Neuronal stem cell (in vitro differentiated cells): ENCODE measurements at regions not wholly inside any gene's neighbourhood (a gene's known extent, or its start where the extent isn't known, plus 50 kb on each side); places are given as distances from the start of the nearest gene placed in this dataset.

Experiments
- DNase-seq: peaks from one replicate; pipeline ENCODE4 v3.0.0-alpha.2; 2013; ENCODE audit warnings: low spot score
- H2AFZ ChIP-seq: one replicate; pipeline ENCODE4 v1.6.1; 2013; ENCODE audit warnings: mild to moderate bottlenecking, low read length, inconsistent platforms
- H2AK5ac ChIP-seq: 2 replicates; pipeline ENCODE4 v1.6.1; 2013; ENCODE audit warnings: low read depth, mild to moderate bottlenecking, inconsistent platforms, low read length, moderate library complexity, mixed read lengths
- H2BK120ac ChIP-seq: 2 replicates; pipeline ENCODE4 v1.6.1; 2013; ENCODE audit warnings: low read depth, mild to moderate bottlenecking, inconsistent platforms, low read length, moderate library complexity, mixed read lengths
- H2BK12ac ChIP-seq: one replicate; pipeline ENCODE4 v1.6.1; 2013; ENCODE audit warnings: low read length, inconsistent platforms
- H2BK15ac ChIP-seq: 2 replicates; pipeline ENCODE4 v1.6.1; 2013; ENCODE audit warnings: mild to moderate bottlenecking, low read length, inconsistent platforms, mixed read lengths
- H2BK5ac ChIP-seq: one replicate; pipeline ENCODE4 v1.6.1; 2013; ENCODE audit warnings: inconsistent platforms, mild to moderate bottlenecking, low read length, moderate library complexity
- H3K14ac ChIP-seq: one replicate; pipeline ENCODE4 v1.6.1; 2013; ENCODE audit warnings: low read length, inconsistent platforms
- H3K18ac ChIP-seq: 2 replicates; pipeline ENCODE4 v1.6.1; 2013; ENCODE audit warnings: low read length, inconsistent platforms
- H3K23ac ChIP-seq: 2 replicates; pipeline ENCODE4 v1.6.1; 2013; ENCODE audit warnings: low read depth, mild to moderate bottlenecking, mixed read lengths, low read length, inconsistent platforms; ENCODE audit not compliant: poor library complexity
- H3K27ac ChIP-seq: replicated peaks from 3 replicates; pipeline ENCODE4 v1.5.1; 2013; ENCODE audit warnings: low read length, inconsistent platforms
- H3K27me3 ChIP-seq, 3 experiments: 2 replicates each; pipeline ENCODE4 v1.6.1; 2013; ENCODE audit warnings: low read length in 3 of 3, mild to moderate bottlenecking in 2 of 3, inconsistent platforms in 1 of 3, low read depth in 1 of 3, mixed read lengths in 1 of 3, moderate library complexity in 1 of 3; ENCODE audit not compliant: control insufficient read depth in 3 of 3, insufficient read depth in 3 of 3
- H3K36me3 ChIP-seq, 2 donors: replicated peaks in 1 of 2; 2 replicates each; pipeline ENCODE4 v1.6.1; 2013; ENCODE audit warnings: low read length in 2 of 2; ENCODE audit not compliant: control insufficient read depth in 2 of 2, insufficient read depth in 2 of 2
- H3K4ac ChIP-seq: 2 replicates; pipeline ENCODE4 v1.6.1; 2013; ENCODE audit warnings: inconsistent platforms, mild to moderate bottlenecking, low read length, moderate library complexity
- H3K4me1 ChIP-seq, 2 donors: 1 replicate in 1 of 2; 2 replicates in 1 of 2; pipeline ENCODE4 v1.6.1; 2013; ENCODE audit warnings: low read length in 2 of 2, low read depth in 1 of 2; ENCODE audit not compliant: control insufficient read depth in 2 of 2, insufficient read depth in 1 of 2
- H3K4me2 ChIP-seq: one replicate; pipeline ENCODE4 v1.6.1; 2013; ENCODE audit warnings: mild to moderate bottlenecking, low read length, inconsistent platforms; ENCODE audit not compliant: insufficient read depth, poor library complexity, severe bottlenecking
- H3K4me3 ChIP-seq, 2 donors: 2 replicates each; pipeline ENCODE4 v1.5.1; 2013; ENCODE audit warnings: low read length in 2 of 2, mild to moderate bottlenecking in 2 of 2, inconsistent platforms in 1 of 2, moderate library complexity in 1 of 2
- H3K79me1 ChIP-seq: one replicate; pipeline ENCODE4 v1.6.1; 2013; ENCODE audit warnings: low read depth, mild to moderate bottlenecking, inconsistent platforms, low read length, moderate library complexity
- H3K9ac ChIP-seq: one replicate; pipeline ENCODE4 v1.6.1; 2013; ENCODE audit warnings: mild to moderate bottlenecking, low read depth, low read length, inconsistent platforms; ENCODE audit not compliant: poor library complexity
- H3K9me3 ChIP-seq, 2 donors: replicated peaks in 1 of 2; 2 replicates each; pipeline versions ENCODE3 to v1.6.1; 2013; ENCODE audit warnings: low read length in 2 of 2, mild to moderate bottlenecking in 2 of 2, inconsistent platforms in 1 of 2, low read depth in 1 of 2, mixed read lengths in 1 of 2, moderate library complexity in 1 of 2; ENCODE audit not compliant: control insufficient read depth in 2 of 2, insufficient read depth in 1 of 2
- H4K8ac ChIP-seq: one replicate; pipeline ENCODE4 v1.6.1; 2013; ENCODE audit warnings: low read depth, mild to moderate bottlenecking, inconsistent platforms, low read length, moderate library complexity
- H4K91ac ChIP-seq: one replicate; pipeline ENCODE4 v1.6.1; 2013; ENCODE audit warnings: low read length, low read depth, mild to moderate bottlenecking, inconsistent platforms; ENCODE audit not compliant: poor library complexity
- WGBS, 2 donors: extraction: QIAGEN DNeasy Blood & Tissue Kit; methylation state at CpG; one replicate each; pipeline ENCODE4 v1.1.7; 2013; ENCODE audit warnings: missing lambda C conversion rate in 2 of 2, mixed read lengths in 1 of 2; ENCODE audit not compliant: insufficient read length in 2 of 2, insufficient replicate concordance in 1 of 2; ENCODE audit errors: extremely low coverage in 2 of 2; 5-methylcytosine and 5-hydroxymethylcytosine counted together

DNA sequence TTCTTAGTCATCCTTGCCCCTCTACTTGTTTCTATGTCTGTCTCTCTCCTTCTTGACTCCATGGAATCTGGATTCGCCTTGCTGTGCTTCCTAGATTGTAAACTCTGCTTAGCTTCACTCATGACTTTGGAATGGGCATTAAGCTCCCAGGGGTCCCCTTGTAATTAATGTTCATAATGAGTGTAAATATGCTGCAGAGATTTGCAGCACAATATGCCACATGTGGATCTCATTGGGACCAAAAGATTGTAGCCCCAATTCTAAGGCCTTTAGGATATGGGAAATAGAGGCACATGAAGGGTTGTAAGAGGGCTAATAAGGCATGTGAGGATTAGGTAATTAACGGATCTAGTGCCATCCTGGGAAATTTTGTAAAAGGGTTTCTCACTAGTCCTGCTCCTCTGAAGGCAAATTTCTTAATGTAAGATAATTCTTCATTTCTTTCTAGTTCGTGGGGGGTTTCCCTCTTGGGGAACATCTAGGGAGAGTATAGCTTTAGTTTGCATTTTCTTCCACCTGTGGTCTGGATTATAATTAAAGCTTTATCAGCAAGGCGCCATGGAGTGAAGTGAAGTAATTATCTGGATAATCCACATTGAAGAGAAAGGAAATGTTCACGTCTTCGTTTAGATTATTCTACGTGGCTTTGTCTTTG lies 659.2 kb upstream of the PLXNA2 start:
- Histone ChIP-seq H3K23ac (no peak overlapping the region), H3K9ac (no peak overlapping the region), H2BK12ac (no peak overlapping the region), H3K18ac (no peak overlapping the region), H3K36me3 (no peaks in the 10 kb centered on the region), H3K4me1 (no peaks in the 10 kb centered on the region), H3K4me2 (no peak overlapping the region), H3K9me3 (no peaks in the 10 kb centered on the region), H3K79me1 (no peaks in the 10 kb centered on the region), H2BK120ac (no peak overlapping the region), H2AK5ac (no peak overlapping the region), H3K4ac (no peak overlapping the region), H3K14ac (no peak overlapping the region), H3K27ac (no peak overlapping the region), H2BK15ac (no peak overlapping the region), H4K8ac (no peak overlapping the region), H3K4me3 (no peak overlapping the region), H4K91ac (no peak overlapping the region), H2AFZ (no peak overlapping the region), H3K27me3 (no peaks in the 10 kb centered on the region), H2BK5ac (no peak overlapping the region)
- no CpG with 5 or more reads among the region's 7 CpGs for WGBS, 2 donors
- no peak for DNase-seq

DNA sequence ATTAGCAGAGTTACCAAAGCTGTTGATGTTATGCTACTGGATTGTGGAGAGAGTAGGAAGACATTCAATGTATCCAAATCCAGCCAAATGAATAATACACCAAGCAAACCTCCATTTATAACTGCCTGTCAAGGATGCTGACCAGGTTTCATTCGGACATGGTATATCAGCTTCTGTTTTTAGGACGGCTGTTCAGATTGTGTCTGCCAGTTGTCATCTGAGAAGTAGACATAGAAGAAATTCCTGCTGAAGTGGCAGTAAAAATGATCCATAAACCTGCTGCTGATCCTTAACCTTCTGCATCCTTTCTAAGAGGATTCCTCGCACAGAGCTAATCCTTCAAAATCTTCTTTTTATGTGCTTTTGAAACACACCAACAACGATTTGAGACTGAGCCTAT lies 663.6 kb upstream of the PLXNA2 start:
- no peak overlapping the region for H3K4ac ChIP-seq
- no peaks in the 10 kb centered on the region for H3K27me3 ChIP-seq
- no peaks in the 10 kb centered on the region for H3K4me1 ChIP-seq
- no peak overlapping the region for H3K18ac ChIP-seq
- no peak overlapping the region for H3K23ac ChIP-seq
- no peak overlapping the region for H3K14ac ChIP-seq
- WGBS, 2 donors, result no CpG with 5 or more reads among the region's 4 CpGs
- no peak overlapping the region for H2BK120ac ChIP-seq
- H4K91ac ChIP-seq, result no peak overlapping the region
- H2AK5ac ChIP-seq, result no peak overlapping the region
- H2BK12ac ChIP-seq, result no peak overlapping the region
- H2AFZ ChIP-seq, result no peak overlapping the region
- H3K36me3 ChIP-seq, result no peaks in the 10 kb centered on the region
- no peaks in the 10 kb centered on the region for H3K9me3 ChIP-seq
- no peak overlapping the region for H2BK5ac ChIP-seq
- no peak overlapping the region for H3K4me2 ChIP-seq
- H3K4me3 ChIP-seq, result no peak overlapping the region
- H2BK15ac ChIP-seq, result no peak overlapping the region
- no peak overlapping the region for H3K27ac ChIP-seq
- H3K9ac ChIP-seq, result no peak overlapping the region
- no peak for DNase-seq
- no peak overlapping the region for H4K8ac ChIP-seq
- no peaks in the 10 kb centered on the region for H3K79me1 ChIP-seq

DNA sequence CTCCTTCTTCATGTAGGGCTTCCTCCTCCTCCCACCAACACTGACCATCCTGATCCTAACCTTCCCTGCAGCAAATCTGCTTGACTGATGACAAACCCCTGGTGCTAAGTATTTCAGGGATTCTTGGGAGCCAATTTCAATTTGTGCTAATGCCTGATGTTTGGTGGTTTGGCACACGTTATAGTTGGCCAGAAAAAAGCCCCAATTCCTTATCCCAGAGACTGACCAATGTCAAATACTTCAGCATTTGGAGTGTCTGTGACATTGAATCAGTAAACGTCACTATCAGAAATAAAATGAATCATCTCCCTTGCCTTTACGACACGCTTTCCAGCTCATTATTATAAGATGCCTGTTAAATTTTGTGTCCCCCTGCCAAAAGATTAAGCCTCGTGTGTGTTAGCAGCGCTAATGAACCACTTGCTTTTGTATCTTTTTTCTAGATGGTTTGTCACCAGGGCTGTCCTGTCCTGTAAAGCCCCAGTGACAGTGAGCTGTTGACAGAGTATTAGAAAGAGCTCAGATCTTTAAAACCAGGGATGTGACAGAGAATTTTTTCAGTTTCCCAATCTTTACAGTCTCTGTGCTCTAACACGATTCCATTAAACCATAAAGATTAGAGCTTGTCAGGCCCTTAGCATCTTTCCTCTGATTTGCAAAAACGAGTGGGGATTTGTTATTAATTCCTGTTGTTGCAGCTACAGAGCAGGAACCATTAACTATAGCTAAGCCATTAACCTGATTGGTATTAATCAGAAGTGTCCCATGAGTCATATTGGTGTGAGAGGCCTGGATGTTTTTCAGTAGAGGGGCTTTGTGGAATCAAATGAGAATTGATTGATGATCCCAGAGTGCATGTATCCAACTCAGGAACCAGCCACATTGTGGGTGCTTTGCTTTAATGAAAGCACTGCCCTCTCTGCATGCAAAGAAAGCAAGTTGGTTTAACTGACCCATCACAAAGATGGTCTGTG lies 665.1 kb upstream of the PLXNA2 start:
- no peak overlapping the region for H3K23ac ChIP-seq
- H3K4me1 ChIP-seq, result no peaks in the 10 kb centered on the region
- no peaks in the 10 kb centered on the region for H3K27me3 ChIP-seq
- H3K4ac ChIP-seq, result no peak overlapping the region
- H3K9ac ChIP-seq, result no peak overlapping the region
- H4K8ac ChIP-seq, result no peak overlapping the region
- H2BK15ac ChIP-seq, result no peak overlapping the region
- no CpG with 5 or more reads among the region's 8 CpGs for WGBS, 2 donors
- no peak for DNase-seq
- H2AFZ ChIP-seq, result no peak overlapping the region
- H4K91ac ChIP-seq, result no peak overlapping the region
- H2BK5ac ChIP-seq, result no peak overlapping the region
- H3K9me3 ChIP-seq, result no peaks in the 10 kb centered on the region
- no peaks in the 10 kb centered on the region for H3K36me3 ChIP-seq
- H3K27ac ChIP-seq, result no peak overlapping the region
- no peak overlapping the region for H2BK12ac ChIP-seq
- no peak overlapping the region for H2AK5ac ChIP-seq
- H3K4me2 ChIP-seq, result no peak overlapping the region
- H3K4me3 ChIP-seq, result no peak overlapping the region
- H3K79me1 ChIP-seq, result no peaks in the 10 kb centered on the region
- no peak overlapping the region for H3K14ac ChIP-seq
- no peak overlapping the region for H3K18ac ChIP-seq
- H2BK120ac ChIP-seq, result no peak overlapping the region

DNA sequence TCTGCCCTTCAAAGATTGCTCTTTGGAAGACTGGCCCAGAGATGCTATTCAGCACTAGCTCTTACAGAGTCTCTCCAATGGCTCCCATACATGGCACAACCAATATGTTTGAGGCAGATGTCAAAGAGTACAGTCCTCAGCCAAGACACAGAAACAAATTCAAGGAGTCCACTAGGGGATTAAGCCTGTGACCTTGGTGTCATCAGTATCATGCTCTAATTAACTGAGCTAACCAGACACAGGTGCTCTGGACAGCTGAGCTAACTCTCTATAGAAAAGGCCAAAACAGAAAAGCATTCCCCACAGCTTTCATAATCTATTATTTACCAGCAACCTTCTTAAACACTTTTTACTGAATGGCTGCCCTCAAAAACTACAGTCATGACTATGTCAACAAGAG lies 666.0 kb upstream of the PLXNA2 start:
- Histone ChIP-seq H2BK12ac (no peak overlapping the region), H3K79me1 (no peaks in the 10 kb centered on the region), H3K36me3 (no peaks in the 10 kb centered on the region), H3K4me1 (no peaks in the 10 kb centered on the region), H3K14ac (no peak overlapping the region), H3K4me3 (no peak overlapping the region), H2BK15ac (no peak overlapping the region), H2BK5ac (no peak overlapping the region), H3K18ac (no peak overlapping the region), H4K8ac (no peak overlapping the region), H3K9ac (no peak overlapping the region), H2AFZ (no peak overlapping the region), H2AK5ac (no peak overlapping the region), H3K4me2 (no peak overlapping the region), H3K23ac (no peak overlapping the region), H3K9me3 (no peaks in the 10 kb centered on the region), H3K4ac (no peak overlapping the region), H3K27me3 (no peaks in the 10 kb centered on the region), H4K91ac (no peak overlapping the region), H3K27ac (no peak overlapping the region), H2BK120ac (no peak overlapping the region)
- DNase-seq, result no peak
